Neural progenitor cell (in vitro differentiated cells): ENCODE measurements at regions not wholly inside any gene's neighbourhood (a gene's known extent, or its start where the extent isn't known, plus 50 kb on each side); places are given as distances from the start of the nearest gene placed in this dataset.

Experiments
- EZH2 ChIP-seq: fragments of 200-600 bp; sonication (generic); IDR thresholded peaks from 2 replicates; pipeline ENCODE4 v1.6.1; 2017; ENCODE audit warnings: antibody characterized with exemption, mild to moderate bottlenecking, moderate library complexity
- EZH2phosphoT487 ChIP-seq: fragments of 200-600 bp; sonication (generic); IDR thresholded peaks from 2 replicates; pipeline ENCODE4 v1.6.1; 2017; ENCODE audit warnings: antibody characterized with exemption
- TF ChIP-seq, protein P1 (sequence below): fragments of 200-600 bp; sonication (generic); IDR thresholded peaks from 2 replicates; pipeline ENCODE4 v1.5.1; 2017; ENCODE audit warnings: antibody characterized with exemption, mild to moderate bottlenecking

DNA sequence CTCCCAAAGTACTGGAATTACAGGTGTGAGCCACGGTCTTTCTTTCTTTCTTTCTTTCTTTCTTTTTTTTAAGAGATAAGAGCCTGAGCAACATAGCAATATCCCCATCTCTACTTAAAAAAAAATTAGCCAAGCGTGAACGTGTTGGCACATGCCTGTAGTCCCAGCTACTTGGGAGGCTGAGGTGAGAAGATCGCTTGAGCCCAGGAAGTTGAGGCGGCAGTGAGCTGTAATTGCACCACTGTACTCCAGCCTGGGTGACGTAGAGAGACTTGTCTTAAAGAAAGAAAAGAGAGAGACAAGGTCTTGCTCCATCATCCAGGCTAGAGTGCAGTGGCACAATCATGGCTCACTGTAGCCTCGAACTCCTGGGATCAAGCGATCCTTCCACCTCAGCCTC, 162.0 kb upstream of the MLN start:
- TF ChIP-seq, protein P1, sequence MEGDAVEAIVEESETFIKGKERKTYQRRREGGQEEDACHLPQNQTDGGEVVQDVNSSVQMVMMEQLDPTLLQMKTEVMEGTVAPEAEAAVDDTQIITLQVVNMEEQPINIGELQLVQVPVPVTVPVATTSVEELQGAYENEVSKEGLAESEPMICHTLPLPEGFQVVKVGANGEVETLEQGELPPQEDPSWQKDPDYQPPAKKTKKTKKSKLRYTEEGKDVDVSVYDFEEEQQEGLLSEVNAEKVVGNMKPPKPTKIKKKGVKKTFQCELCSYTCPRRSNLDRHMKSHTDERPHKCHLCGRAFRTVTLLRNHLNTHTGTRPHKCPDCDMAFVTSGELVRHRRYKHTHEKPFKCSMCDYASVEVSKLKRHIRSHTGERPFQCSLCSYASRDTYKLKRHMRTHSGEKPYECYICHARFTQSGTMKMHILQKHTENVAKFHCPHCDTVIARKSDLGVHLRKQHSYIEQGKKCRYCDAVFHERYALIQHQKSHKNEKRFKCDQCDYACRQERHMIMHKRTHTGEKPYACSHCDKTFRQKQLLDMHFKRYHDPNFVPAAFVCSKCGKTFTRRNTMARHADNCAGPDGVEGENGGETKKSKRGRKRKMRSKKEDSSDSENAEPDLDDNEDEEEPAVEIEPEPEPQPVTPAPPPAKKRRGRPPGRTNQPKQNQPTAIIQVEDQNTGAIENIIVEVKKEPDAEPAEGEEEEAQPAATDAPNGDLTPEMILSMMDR: no peak
- TF ChIP-seq EZH2phosphoT487 (no peak), EZH2 (no peak)
